Erythroblast (primary cell): ENCODE measurements at regions not wholly inside any gene's neighbourhood (a gene's known extent, or its start where the extent isn't known, plus 50 kb on each side); places are given as distances from the start of the nearest gene placed in this dataset.
"Not testable (repeated sequence)": the region's sequence is repeated elsewhere in the genome, so short reads cannot be mapped to it uniquely, and the experiment has no call there.

Experiments used
- GATA1 ChIP-seq: IDR thresholded peaks from 2 replicates; pipeline ENCODE4 v1.6.1; 2011; ENCODE audit warnings: low read depth, mild to moderate bottlenecking, control low read depth, low read length, moderate library complexity
- POLR2A ChIP-seq: IDR thresholded peaks from 2 replicates; pipeline ENCODE4 v1.6.1; 2011; ENCODE audit warnings: mild to moderate bottlenecking, low read length

DNA sequence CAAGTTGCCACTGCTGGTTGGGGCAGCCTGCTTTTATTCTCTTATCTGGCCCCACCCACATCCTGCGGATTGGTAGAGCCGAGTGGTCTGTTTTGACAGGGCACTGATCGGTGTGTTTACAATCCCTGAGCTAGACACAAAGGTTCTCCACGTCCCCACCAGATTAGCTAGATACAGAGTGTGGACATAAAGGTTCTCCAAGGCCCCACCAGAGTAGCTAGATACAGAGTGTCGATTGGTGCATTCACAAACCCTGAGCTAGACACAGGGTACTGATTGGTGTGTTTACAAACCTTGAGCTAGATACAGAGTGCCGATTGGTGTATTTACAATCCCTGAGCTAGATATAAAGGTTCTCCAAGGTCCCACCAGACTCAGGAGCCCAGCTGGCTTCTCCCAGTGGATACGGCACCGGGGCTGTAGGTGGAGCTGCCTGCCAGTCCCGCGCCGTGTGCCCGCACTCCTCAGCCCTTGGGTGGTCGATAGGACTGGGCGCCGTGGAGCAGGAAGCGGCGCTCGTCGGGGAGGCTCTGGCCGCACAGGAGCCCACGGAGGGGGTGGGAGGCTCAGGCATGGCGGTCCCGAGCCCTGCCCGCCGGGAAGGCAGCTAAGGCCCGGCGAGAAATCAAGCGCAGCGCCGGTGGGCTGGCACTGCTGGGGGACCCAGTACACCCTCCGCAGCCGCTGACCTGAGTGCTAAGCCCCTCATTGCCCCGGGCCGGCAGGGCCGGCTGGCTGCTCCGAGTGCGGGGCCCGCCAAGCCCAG is 157.8 kb upstream of the PPP1R3A start:
- not testable (repeated sequence) for TF ChIP-seq POLR2A, GATA1
